GM12891 (cell line): ENCODE measurements at regions not wholly inside any gene's neighbourhood (a gene's known extent, or its start where the extent isn't known, plus 50 kb on each side); places are given as distances from the start of the nearest gene placed in this dataset.

Source experiments
- DNase-seq: peaks from one replicate; pipeline ENCODE4 v3.0.0; 2011; ENCODE audit warnings: low spot score; ENCODE audit not compliant: insufficient read length
- FAIRE-seq: peaks from 2 replicates; lab custom pipeline; 2011; peaks lifted over from hg19 to GRCh38; lab: Jason Lieb, UNC
- PAX5 ChIP-seq: IDR thresholded peaks from 2 replicates; pipeline ENCODE4 v1.6.1; 2011; ENCODE audit warnings: low read length, moderate library complexity, mild to moderate bottlenecking; ENCODE audit not compliant: insufficient read depth, severe bottlenecking
- POLR2A ChIP-seq: IDR thresholded peaks from 2 replicates; pipeline ENCODE4 v1.6.1; 2011; ENCODE audit warnings: low read depth, low read length, control low read depth
- POLR2AphosphoS5 ChIP-seq: IDR thresholded peaks from 2 replicates; pipeline ENCODE4 v1.6.1; 2011; ENCODE audit warnings: low read depth, low read length, control low read depth
- POU2F2 ChIP-seq: IDR thresholded peaks from 2 replicates; pipeline ENCODE4 v1.6.1; 2011; ENCODE audit warnings: low read depth, mild to moderate bottlenecking, control low read depth, low read length, moderate library complexity
- SPI1 ChIP-seq: IDR thresholded peaks from 2 replicates; pipeline ENCODE4 v1.6.1; 2011; ENCODE audit warnings: low read depth, low read length, control low read depth
- TAF1 ChIP-seq: IDR thresholded peaks from 2 replicates; pipeline ENCODE4 v1.6.1; 2011; ENCODE audit warnings: low read depth, low read length, control low read depth

DNA sequence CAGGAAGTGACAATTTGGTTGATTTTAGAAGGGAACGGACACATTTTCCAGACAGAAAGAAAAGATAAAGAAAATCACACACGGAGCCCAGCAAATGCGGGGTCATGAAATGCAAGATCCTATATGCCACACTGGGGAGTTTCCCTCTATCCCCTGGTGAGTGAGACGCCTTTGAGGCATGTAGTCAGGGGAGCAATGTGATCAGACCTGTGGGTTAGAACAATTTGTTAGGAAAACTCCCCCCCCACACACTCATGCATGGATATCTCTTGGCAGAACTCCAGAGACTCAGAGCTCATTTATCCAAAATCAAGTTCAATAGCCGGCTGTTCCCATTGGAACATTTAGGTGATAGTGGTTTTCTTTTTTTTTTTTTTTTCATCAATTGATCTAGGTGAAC is 71.7 kb upstream of the TRIO start:
- TF ChIP-seq PAX5, result no peak
- TF ChIP-seq TAF1, result no peak
- TF ChIP-seq POLR2AphosphoS5, result no peak
- TF ChIP-seq POLR2A, result no peak
- TF ChIP-seq POU2F2, result no peak
- DNase-seq, result no peak
- no peak for FAIRE-seq

GRCh38 chr5:14069021-14069420 is 74.1 kb upstream of the TRIO start:
- no peak for TF ChIP-seq POLR2AphosphoS5
- FAIRE-seq (no peak), DNase-seq (no peak)

GRCh38 chr5:14068136-14068535 is 75.0 kb upstream of the TRIO start:
- DNase-seq (no peak), FAIRE-seq (no peak)
- TF ChIP-seq POLR2A, result no peak
- TF ChIP-seq TAF1, result no peak
- no peak for TF ChIP-seq POU2F2
- TF ChIP-seq POLR2AphosphoS5, result no peak
- no peak for TF ChIP-seq SPI1
- no peak for TF ChIP-seq PAX5

GRCh38 chr5:14066326-14066725 is 76.8 kb upstream of the TRIO start:
- FAIRE-seq, result no peak
- TF ChIP-seq POLR2A (no peak), POLR2AphosphoS5 (no peak), TAF1 (no peak), PAX5 (no peak), SPI1 (no peak), POU2F2 (no peak)
- DNase-seq, result no peak

GRCh38 chr5:14064841-14065240 is 78.3 kb upstream of the TRIO start:
- FAIRE-seq (no peak), DNase-seq (no peak)
- TF ChIP-seq POLR2A (no peak), TAF1 (no peak), SPI1 (no peak), PAX5 (no peak), POLR2AphosphoS5 (no peak), POU2F2 (no peak)

DNA sequence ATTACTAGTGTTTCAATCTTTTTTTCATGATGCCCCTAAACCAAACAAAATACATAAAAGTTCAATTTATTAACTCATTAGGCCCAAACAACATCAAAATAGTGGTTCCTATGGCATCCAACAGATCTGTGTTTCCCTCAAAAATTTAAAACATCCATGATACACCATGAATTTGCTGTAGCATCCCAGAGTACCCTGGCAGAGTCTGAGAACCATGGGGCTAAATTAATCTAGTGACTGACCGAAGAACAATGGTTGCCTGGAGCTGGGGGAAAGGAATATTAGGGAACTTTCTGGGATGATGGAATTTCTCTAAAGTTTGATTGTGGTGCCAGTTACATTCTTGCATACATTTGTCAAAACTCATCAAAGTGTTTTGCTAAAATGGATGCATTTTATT is 79.5 kb upstream of the TRIO start:
- FAIRE-seq (no peak), DNase-seq (no peak)
- TF ChIP-seq POU2F2 (no peak), TAF1 (no peak), PAX5 (no peak), POLR2AphosphoS5 (no peak), SPI1 (no peak), POLR2A (no peak)

DNA sequence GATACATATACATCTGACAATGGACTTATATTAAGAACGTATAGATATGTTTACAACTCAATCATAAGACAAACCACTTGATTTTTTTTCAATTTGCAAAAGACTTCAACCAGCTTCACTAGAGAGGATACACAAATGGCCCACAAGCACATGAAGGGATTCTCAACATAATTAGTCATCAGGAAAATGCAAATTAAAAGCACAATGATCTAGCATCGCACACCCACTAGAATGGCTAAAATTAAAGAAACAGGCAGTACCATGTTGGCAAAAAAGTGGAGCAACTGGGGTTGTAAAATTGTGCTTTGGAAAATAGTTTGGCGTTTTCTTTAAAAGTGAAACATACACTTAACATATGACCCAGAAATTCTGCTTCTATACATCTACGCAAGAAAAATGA is 80.0 kb upstream of the TRIO start:
- DNase-seq, result no peak
- FAIRE-seq, result no peak
- no peak for TF ChIP-seq POLR2AphosphoS5

- DNase-seq, result no peak
- TF ChIP-seq PAX5 (no peak), POLR2AphosphoS5 (no peak), POU2F2 (no peak), POLR2A (no peak), TAF1 (no peak), SPI1 (no peak)
- FAIRE-seq, result no peak
Observed at GRCh38 chr5:14062178-14062577, 81.0 kb upstream of the TRIO start.

- TF ChIP-seq POLR2A (no peak), PAX5 (no peak), POU2F2 (no peak), SPI1 (no peak), TAF1 (no peak)
- FAIRE-seq (no peak), DNase-seq (no peak)
Observed at GRCh38 chr5:14061106-14061505, 82.0 kb upstream of the TRIO start.

DNA sequence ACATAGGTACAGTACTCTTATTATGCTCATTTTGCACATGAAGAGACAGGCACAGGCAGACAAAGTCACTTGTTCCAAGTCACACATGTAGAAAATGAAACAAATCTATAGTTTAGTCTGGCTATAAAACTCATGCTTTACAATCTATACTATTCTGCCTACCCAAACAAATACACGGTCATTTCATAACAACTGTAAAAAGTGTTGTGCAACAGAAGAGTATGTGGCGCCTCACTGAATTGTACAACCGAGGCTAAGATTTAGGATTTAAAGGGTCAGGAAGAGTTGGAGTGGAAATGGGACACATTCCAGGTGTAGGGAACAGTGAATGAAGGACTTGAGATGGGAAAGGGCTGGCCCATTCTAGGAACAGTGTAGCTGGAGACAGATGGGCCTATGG is 82.9 kb upstream of the TRIO start:
- TF ChIP-seq POLR2AphosphoS5 (no peak), TAF1 (no peak), POLR2A (no peak), PAX5 (no peak), SPI1 (no peak), POU2F2 (no peak)
- no peak for DNase-seq
- FAIRE-seq, result no peak

DNA sequence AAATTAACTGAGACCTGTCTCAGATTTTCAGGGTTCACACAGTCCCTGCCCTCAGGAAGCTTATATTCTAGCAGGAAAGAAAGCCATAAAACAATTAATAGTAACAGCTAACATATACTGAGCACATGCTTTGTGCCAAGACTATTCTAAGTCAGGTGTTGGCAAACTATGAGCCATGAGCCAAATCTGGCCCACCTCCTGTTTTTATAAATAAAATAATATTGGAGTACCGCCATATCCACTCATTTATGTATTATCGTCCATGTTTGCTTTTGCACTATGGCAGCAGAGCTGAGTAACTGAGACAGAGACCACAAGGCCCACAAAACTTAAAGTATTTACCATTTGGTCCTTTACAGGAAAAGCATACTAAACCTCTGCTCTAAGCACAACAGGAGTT is 83.3 kb upstream of the TRIO start:
- DNase-seq (no peak), FAIRE-seq (no peak)
- TF ChIP-seq POLR2A (no peak), PAX5 (no peak), POU2F2 (no peak), POLR2AphosphoS5 (no peak), TAF1 (no peak), SPI1 (no peak)

DNA sequence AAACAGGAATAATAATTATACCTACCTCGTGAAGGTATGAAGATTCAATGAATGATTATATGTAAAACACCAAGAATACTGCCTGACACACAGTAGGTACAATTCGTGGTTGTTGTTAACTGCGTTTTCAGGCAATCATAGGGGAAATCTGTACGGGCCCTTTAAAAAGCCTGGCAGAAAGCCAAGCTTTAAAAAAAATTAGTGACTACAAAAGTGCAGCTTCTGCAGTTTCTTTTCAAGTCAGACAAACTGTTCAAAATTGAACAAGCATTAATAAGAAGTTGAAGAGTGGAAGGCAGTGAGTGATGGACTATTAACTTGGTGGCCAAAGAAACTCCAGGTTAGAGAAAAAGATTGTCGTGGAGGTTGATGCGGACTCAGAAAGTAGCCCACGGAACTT is 85.9 kb upstream of the TRIO start:
- TF ChIP-seq POLR2A (no peak), POU2F2 (no peak), SPI1 (no peak), TAF1 (no peak), PAX5 (no peak), POLR2AphosphoS5 (no peak)
- FAIRE-seq, result no peak
- DNase-seq, result no peak
